SU-DHL-6 (cell line): ENCODE measurements at regions not wholly inside any gene's neighbourhood (a gene's known extent, or its start where the extent isn't known, plus 50 kb on each side); places are given as distances from the start of the nearest gene placed in this dataset.

ENCODE experiments used
- CTCF ChIP-seq: fragments of 200-600 bp; sonication (generic); IDR thresholded peaks from one replicate; pipeline ENCODE4 v1.5.1; 2017; ENCODE audit warnings: antibody characterized with exemption, mild to moderate bottlenecking, low read length, moderate library complexity; ENCODE audit not compliant: insufficient read depth, poor library complexity, severe bottlenecking
- EZH2phosphoT487 ChIP-seq: fragments of 200-600 bp; sonication (generic), shearing (Covaris generic); conservative IDR thresholded peaks from 2 replicates; pipeline ENCODE4 v1.6.1; 2018; ENCODE audit warnings: mild to moderate bottlenecking, antibody characterized with exemption, low read length, moderate library complexity, mixed read lengths

GRCh38 chr9:118635416-118635815 is 733.8 kb downstream of the BRINP1 start:
- TF ChIP-seq CTCF, result no peak
- no peak for TF ChIP-seq EZH2phosphoT487
